GM23338 (cell line): ENCODE measurements at regions not wholly inside any gene's neighbourhood (a gene's known extent, or its start where the extent isn't known, plus 50 kb on each side); places are given as distances from the start of the nearest gene placed in this dataset.
"Not testable (repeated sequence)": the region's sequence is repeated elsewhere in the genome, so short reads cannot be mapped to it uniquely, and the experiment has no call there.

Experiments
- ATAC-seq: fragments of 200-7000 bp; cut with Tn5 transposase; 3 replicates; pipeline ENCODE4 v1.9.1; 2020
- DNase-seq: peaks from one replicate; pipeline ENCODE4 v3.0.0-alpha.2; 2015; ENCODE audit warnings: low spot score
- H2AFZ ChIP-seq: fragments of 200-600 bp; sonication (generic); 2 replicates; pipeline ENCODE4 v1.8.0; 2016; ENCODE audit warnings: antibody characterized with exemption, mild to moderate bottlenecking, moderate library complexity
- H3F3A ChIP-seq: fragments of 200-600 bp; sonication (generic); replicated peaks from 2 replicates; pipeline ENCODE4 v1.8.0; 2017; ENCODE audit warnings: antibody characterized with exemption, mixed run types, low read depth
- H3K27ac ChIP-seq: fragments of 200-600 bp; sonication (generic); 2 replicates; pipeline ENCODE4 v1.6.1; 2016; ENCODE audit warnings: low read depth
- H3K27me3 ChIP-seq: fragments of 200-600 bp; sonication (generic); 2 replicates; pipeline ENCODE4 v1.8.0; 2016; ENCODE audit warnings: mild to moderate bottlenecking, mixed run types, moderate library complexity; ENCODE audit not compliant: insufficient read depth
- H3K36me3 ChIP-seq: fragments of 200-600 bp; sonication (generic); 2 replicates; pipeline ENCODE4 v1.8.0; 2016; ENCODE audit warnings: mild to moderate bottlenecking; ENCODE audit not compliant: insufficient read depth
- H3K4me1 ChIP-seq: fragments of 200-600 bp; sonication (generic); 2 replicates; pipeline ENCODE4 v1.8.0; 2016; ENCODE audit warnings: mild to moderate bottlenecking, moderate library complexity; ENCODE audit not compliant: insufficient read depth
- H3K4me2 ChIP-seq: fragments of 200-600 bp; sonication (generic); 2 replicates; pipeline ENCODE4 v1.7.1; 2017; ENCODE audit warnings: mixed run types
- H3K4me3 ChIP-seq: fragments of 200-600 bp; sonication (generic); 2 replicates; pipeline ENCODE4 v1.6.1; 2016; ENCODE audit warnings: mixed run types
- H3K79me2 ChIP-seq: fragments of 200-600 bp; sonication (generic); replicated peaks from 2 replicates; pipeline ENCODE4 v1.8.0; 2017; ENCODE audit warnings: mild to moderate bottlenecking; ENCODE audit not compliant: insufficient read depth
- H3K9me2 ChIP-seq: fragments of 200-600 bp; sonication (generic); 2 replicates; pipeline ENCODE4 v1.8.0; 2017; ENCODE audit not compliant: insufficient read depth
- H4K20me1 ChIP-seq: fragments of 200-600 bp; sonication (generic); replicated peaks from 2 replicates; pipeline ENCODE4 v1.8.0; 2017; ENCODE audit warnings: mild to moderate bottlenecking; ENCODE audit not compliant: insufficient read depth
- H3K27ac Mint-ChIP-seq: 2 replicates; pipeline ENCODE4 v1.8.0; 2020; ENCODE audit warnings: inconsistent platforms, mild to moderate bottlenecking, moderate library complexity, mixed read lengths
- H3K27me3 Mint-ChIP-seq: 3 replicates; pipeline ENCODE4 v1.8.0; 2022; ENCODE audit warnings: low read depth, mild to moderate bottlenecking, moderate library complexity, mixed read lengths, inconsistent platforms; ENCODE audit not compliant: insufficient read depth, poor library complexity
- H3K36me3 Mint-ChIP-seq: 3 replicates; pipeline ENCODE4 v1.8.0; 2021; ENCODE audit warnings: low read depth, mild to moderate bottlenecking, inconsistent platforms, moderate library complexity, mixed read lengths
- H3K4me1 Mint-ChIP-seq: 3 replicates; pipeline ENCODE4 v1.8.0; 2020; ENCODE audit warnings: mild to moderate bottlenecking, inconsistent platforms, mixed read lengths
- H3K4me3 Mint-ChIP-seq: 3 replicates; pipeline ENCODE4 v1.8.0; 2021; ENCODE audit warnings: moderate library complexity, mild to moderate bottlenecking, inconsistent platforms, mixed read lengths
- H3K9me3 Mint-ChIP-seq: 3 replicates; pipeline ENCODE4 v1.8.0; 2020; ENCODE audit warnings: moderate library complexity, mild to moderate bottlenecking, inconsistent platforms, mixed read lengths
- EZH2phosphoT487 ChIP-seq: fragments of 200-600 bp; sonication (generic); IDR thresholded peaks from one replicate; pipeline ENCODE4 v1.8.1; 2018; ENCODE audit warnings: antibody characterized with exemption; ENCODE audit not compliant: unreplicated experiment
- JUNB ChIP-seq: IDR thresholded peaks from one replicate; pipeline ENCODE4 v1.6.1; 2016; ENCODE audit warnings: antibody characterized with exemption; ENCODE audit not compliant: unreplicated experiment
- NANOG ChIP-seq: IDR thresholded peaks from 2 replicates; pipeline ENCODE4 v1.6.1; 2016; ENCODE audit warnings: antibody characterized with exemption, borderline replicate concordance
- POLR2AphosphoS5 ChIP-seq: IDR thresholded peaks from 2 replicates; pipeline ENCODE4 v1.6.1; 2016; ENCODE audit warnings: antibody characterized with exemption, low read depth
- STAT1 ChIP-seq: IDR thresholded peaks from one replicate; pipeline ENCODE4 v1.6.1; 2016; ENCODE audit warnings: antibody characterized with exemption; ENCODE audit not compliant: unreplicated experiment
- ZNF114 ChIP-seq: fragments of 250-450 bp; sonication (Bioruptor Pico); IDR thresholded peaks from 2 replicates; pipeline ENCODE4 v1.5.0; 2020; ENCODE audit warnings: mild to moderate bottlenecking, moderate library complexity

DNA sequence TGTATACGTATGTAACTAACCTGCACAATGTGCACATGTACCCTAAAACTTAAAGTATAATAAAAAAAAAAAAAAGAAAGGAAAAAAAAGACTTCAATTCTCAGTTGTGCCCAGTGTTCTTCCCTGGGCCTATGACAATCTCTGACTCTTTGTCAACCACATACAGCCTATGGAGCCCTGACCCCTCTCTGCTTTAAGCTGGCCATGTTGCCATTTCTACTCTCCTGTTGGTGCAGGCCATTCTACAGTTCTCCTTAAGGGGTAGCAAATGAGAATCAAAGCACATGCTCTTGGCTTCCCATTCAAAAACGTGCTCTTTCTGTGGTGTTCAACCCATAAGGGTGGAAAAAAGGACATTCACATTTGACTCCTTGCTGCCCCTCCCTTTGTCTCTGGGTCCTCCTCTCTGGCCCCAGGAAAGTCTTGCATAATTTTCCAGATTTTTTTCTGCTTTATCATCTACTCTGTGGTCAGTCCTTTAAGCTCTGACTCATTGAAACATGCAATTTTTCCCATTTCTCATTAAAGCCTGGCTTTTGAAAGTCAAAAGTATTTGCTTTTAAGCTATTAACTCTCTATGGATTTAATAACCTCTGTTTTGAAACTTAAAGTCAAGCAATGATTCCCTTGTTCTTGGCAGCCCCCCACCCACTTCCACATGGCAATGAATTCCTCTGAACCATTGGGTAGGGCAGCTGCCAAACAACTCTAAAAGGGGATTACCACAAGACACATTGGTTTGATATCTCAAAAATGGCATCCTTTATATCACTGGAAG lies 208.6 kb upstream of the MCHR2 start (continued):
- no peak for TF ChIP-seq ZNF114 (CRISPR knock-in tag)
- TF ChIP-seq JUNB, result no peak
- no peak for TF ChIP-seq POLR2AphosphoS5
- no peak for TF ChIP-seq STAT1
- TF ChIP-seq EZH2phosphoT487, result no peak

DNA sequence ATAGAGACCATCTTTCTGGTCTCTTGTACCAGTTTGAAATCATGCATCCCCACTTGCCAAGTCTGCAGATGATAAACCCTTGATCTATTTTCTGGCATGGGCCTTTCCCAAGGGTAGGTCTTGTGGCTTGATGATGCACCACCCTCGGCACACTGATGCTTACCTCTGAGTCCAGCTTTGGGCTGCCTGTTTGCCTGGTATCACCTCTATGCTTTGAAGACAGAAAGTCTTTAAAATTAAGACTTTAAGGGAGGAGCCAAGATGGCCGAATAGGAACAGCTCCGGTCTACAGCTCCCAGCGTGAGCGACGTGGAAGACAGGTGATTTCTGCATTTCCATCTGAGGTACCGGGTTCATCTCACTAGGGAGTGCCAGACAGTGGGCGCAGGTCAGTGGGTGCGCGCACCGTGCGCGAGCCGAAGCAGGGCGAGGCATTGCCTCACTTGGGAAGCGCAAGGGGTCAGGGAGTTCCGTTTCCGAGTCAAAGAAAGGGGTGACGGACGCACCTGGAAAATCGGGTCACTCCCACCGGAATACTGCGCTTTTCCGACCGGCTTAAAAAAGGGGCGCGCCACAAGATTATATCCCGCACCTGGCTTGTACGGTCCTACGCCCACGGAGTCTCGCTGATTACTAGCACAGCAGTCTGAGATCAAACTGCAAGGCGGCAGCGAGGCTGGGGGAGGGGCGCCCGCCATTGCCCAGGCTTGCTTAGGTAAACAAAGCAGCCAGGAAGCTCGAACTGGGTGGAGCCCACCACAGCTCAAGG lies 202.4 kb upstream of the MCHR2 start:
- Histone ChIP-seq H3K4me2 (peak overlapping the region; percentile 63), H3K27ac (peak overlapping the region; percentile 76; the same call in 1 of the 2 replicates), H3K4me3 (peak overlapping the region; percentile 48), H2AFZ (peak overlapping the region; percentile 96)
- not testable (repeated sequence) for H3K27ac Mint-ChIP-seq, H3K79me2 ChIP-seq, H3K4me1 Mint-ChIP-seq, H3K27me3 Mint-ChIP-seq, H3F3A ChIP-seq, H3K27me3 ChIP-seq, ATAC-seq, H3K9me2 ChIP-seq, H3K36me3 ChIP-seq, H4K20me1 ChIP-seq, H3K9me3 Mint-ChIP-seq, H3K4me3 Mint-ChIP-seq, H3K36me3 Mint-ChIP-seq, DNase-seq, H3K4me1 ChIP-seq

DNA sequence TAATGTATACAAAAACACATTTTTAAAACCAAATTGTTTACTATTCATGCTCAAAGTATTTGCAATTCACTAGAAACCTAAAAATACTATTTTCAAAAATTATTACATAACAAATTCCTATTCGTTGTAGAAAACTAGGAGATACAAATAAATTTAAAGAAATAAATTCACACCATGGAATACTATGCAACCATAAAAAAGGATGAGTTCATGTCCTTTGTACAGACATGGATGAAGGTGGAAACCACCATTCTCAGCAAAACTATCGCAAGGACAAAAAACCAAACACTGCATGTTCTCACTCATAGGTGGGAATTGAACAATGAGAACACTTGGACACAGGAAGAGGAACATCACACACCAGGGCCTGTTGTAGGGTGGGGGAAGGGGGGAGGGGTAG lies 201.2 kb upstream of the MCHR2 start:
- not testable (repeated sequence) for H3K27me3 Mint-ChIP-seq, H3K4me1 ChIP-seq, H3K79me2 ChIP-seq, H3K9me2 ChIP-seq, H3K4me3 ChIP-seq, H2AFZ ChIP-seq, H3K27ac ChIP-seq, H3F3A ChIP-seq, H4K20me1 ChIP-seq, ATAC-seq, H3K4me1 Mint-ChIP-seq, H3K4me3 Mint-ChIP-seq, H3K9me3 Mint-ChIP-seq, DNase-seq, H3K36me3 Mint-ChIP-seq, H3K36me3 ChIP-seq, H3K4me2 ChIP-seq, H3K27me3 ChIP-seq, H3K27ac Mint-ChIP-seq

- no peak for DNase-seq
- H3K36me3 ChIP-seq, result peaks cover 8% of the 10 kb centered on the region; the same call in 1 of the 2 replicates
- H3K9me2 ChIP-seq, result peaks cover 9% of the 10 kb centered on the region
- ATAC-seq, result no peak
- H3K4me1 ChIP-seq, result no peaks in the 10 kb centered on the region
- no peak overlapping the region for H3K4me3 Mint-ChIP-seq
- no peaks in the 10 kb centered on the region for H3K4me1 Mint-ChIP-seq
- H3K9me3 Mint-ChIP-seq, result peaks cover 3% of the 10 kb centered on the region; the same call in 2 of the 3 replicates
- no peaks in the 10 kb centered on the region for H3F3A ChIP-seq
- H3K79me2 ChIP-seq, result no peaks in the 10 kb centered on the region; the same call in 1 of the 2 replicates
- no peak overlapping the region for H3K4me3 ChIP-seq
- peaks cover 3% of the 10 kb centered on the region; the same call in 1 of the 3 replicates for H3K36me3 Mint-ChIP-seq
- H3K4me2 ChIP-seq, result no peak overlapping the region
- H3K27me3 Mint-ChIP-seq, result peaks cover 5% of the 10 kb centered on the region
- no peak overlapping the region for H2AFZ ChIP-seq
- H3K27ac ChIP-seq, result no peak overlapping the region
- H3K27me3 ChIP-seq, result no peaks in the 10 kb centered on the region
- TF ChIP-seq NANOG, result no peak
- H3K27ac Mint-ChIP-seq, result no peak overlapping the region
- no peaks in the 10 kb centered on the region for H4K20me1 ChIP-seq
Measured at GRCh38 chr6:100194535-100194934, 200.5 kb upstream of the MCHR2 start.
